Activated CD4-positive, alpha-beta T cell treated with anti-CD3 and anti-CD28 coated beads, Interleukin-2, amount 50 U/mL, for 48 hours (primary cell): ENCODE measurements at regions not wholly inside any gene's neighbourhood (a gene's known extent, or its start where the extent isn't known, plus 50 kb on each side); places are given as distances from the start of the nearest gene placed in this dataset.
"Not testable (repeated sequence)": the region's sequence is repeated elsewhere in the genome, so short reads cannot be mapped to it uniquely, and the experiment has no call there.

Source experiments
- DNase-seq, 2 experiments: peaks; one replicate each; pipeline ENCODE4 v3.0.0-alpha.2; 2020

DNA sequence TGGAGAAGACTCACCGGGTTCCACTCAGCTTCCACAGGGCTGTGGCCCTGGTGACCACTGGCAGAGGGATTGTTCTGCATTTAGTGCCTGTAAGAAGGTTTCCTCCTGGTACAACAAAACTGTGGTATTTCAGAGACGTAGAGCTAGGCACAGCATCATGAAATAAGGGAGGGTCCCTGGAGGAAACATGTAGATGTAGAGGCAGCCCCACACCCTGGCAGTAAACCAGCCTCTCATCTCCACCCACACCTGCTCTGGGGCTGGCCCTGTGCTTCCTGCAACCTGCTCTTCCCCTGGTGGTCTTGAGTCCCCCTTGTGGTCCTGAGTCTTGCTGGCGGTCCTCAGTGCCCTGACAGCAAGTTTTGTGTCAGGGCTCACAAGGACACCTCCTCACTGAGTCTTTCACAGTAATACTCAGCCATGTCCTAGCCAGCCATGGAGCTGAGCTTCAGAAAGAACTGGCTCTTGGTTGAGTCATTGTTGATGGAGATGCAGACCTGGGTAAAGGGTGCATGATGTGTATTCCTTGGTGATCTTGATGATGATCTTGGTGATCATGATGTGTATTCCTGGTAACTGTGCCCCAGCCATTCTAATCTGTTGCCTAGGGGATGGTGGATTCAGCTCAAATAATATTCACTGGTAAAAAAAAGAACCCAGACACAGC, 121.8 kb downstream of the OR4M2 start:
- DNase-seq = peak in 1 of 2 experiments; percentile 19

- DNase-seq = not testable (repeated sequence)
Observed at GRCh38 chr15:22203208-22203607, 122.9 kb downstream of the OR4M2 start.

GRCh38 chr15:22209086-22209485, 128.8 kb downstream of the OR4M2 start:
- DNase-seq = not testable (repeated sequence)

GRCh38 chr15:22222596-22222995, 142.3 kb downstream of the OR4M2 start:
- DNase-seq = not testable (repeated sequence)

DNA sequence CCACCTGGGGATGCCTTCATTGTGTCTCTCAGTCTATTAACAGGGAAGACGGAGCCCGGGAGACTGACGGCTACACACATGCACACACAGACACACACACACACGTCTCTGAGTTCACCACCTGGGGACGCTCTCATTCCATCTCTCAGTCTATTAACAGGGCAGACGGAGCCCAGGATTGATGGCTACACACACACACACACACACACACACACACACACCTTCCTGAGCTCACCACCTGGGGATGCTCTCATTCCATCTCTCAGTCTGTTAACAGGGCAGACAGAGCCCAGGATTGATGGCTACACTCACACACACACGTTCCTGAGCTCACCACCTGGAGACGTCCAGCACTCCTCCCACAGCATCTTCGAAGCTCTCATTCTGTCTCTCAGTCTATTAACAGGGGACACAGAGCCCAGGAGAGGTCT, 143.9 kb downstream of the OR4M2 start:
- no peak for DNase-seq

DNA sequence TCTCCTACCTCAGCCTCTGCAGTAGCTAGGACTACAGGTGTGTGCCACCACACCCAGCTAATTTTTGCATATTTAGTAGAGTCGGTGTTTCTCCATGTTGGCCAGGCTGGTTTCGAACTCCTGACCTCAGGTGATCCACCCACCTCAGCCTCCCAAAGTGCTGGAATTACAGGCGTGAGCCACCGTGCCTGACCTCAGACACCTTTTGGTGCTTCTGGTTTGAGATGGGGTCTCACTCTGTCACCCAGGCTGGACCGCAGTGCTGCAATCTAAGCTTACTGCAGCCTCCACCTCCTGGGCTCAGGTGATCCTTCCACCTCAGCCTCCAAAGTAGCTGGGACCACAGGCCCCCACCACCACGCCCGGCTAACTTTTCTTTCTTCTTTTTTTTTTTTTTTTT, 144.6 kb downstream of the OR4M2 start:
- DNase-seq = not testable (repeated sequence)

GRCh38 chr15:22226034-22226790, 145.9 kb downstream of the OR4M2 start:
- DNase-seq = no peak

DNA sequence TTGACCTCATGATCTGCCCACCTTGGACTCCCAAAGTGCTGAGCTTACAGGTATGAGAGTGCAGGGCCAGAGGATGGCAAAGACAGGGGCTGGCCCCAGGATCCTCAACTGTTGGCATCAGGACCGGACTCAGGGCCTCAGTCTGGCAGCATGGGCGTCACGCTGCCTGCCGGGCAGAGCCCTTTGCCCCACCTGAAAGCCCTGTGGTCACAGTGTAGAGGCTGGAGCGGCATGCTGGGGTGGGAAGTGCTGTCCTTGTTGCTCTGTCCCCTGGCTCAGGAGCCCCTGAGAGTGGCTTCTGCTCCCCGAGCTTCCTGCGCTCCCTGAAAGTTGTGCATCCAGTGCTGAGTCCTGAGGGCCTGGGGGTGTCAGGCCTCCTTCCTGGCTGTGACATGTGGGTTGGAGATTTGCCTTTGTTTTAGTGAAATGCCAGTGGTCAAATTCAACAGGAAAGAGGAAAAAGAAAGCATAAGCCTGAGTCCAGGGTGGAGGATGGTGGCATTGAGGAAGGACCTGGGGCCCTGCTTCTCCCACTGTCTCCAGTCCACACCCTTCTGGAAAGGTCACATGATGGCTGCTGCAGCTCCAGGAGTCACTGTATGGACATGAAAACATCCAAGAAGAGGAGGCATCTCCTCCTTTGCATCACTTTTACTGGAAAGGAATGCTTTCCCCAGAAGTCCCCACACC, 147.2 kb downstream of the OR4M2 start:
- DNase-seq = no peak

DNA sequence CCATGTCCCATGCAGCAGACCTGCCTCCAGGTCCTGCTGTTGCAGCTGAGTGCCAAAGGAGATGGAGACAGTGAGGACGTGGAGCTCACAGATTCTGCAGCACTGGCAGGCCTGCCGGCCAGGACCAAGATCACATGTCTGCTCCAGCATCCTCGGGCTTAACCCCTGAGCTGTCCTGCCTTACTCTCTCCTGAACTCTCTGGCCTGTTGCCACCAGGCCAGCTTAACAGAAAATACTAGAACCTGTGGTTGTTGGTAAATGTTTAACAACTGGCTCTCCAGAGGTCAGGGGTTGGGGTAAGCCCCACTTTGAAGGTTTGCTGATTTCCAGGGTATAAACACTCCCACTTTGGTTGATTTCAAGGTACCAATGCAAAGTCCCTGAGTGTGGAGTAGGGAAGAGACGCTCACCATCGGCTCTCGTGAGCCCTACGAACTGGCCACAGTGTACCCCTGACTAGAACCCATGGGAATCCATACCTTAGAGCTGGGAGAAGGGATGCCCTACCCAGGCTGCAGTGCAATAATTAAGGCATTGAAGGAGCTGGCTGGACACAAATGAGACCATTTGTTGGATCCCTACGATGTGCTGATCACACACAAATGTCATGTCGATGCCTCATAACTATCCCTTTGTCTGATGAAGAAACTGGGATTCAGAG, 147.9 kb downstream of the OR4M2 start:
- no peak for DNase-seq

DNA sequence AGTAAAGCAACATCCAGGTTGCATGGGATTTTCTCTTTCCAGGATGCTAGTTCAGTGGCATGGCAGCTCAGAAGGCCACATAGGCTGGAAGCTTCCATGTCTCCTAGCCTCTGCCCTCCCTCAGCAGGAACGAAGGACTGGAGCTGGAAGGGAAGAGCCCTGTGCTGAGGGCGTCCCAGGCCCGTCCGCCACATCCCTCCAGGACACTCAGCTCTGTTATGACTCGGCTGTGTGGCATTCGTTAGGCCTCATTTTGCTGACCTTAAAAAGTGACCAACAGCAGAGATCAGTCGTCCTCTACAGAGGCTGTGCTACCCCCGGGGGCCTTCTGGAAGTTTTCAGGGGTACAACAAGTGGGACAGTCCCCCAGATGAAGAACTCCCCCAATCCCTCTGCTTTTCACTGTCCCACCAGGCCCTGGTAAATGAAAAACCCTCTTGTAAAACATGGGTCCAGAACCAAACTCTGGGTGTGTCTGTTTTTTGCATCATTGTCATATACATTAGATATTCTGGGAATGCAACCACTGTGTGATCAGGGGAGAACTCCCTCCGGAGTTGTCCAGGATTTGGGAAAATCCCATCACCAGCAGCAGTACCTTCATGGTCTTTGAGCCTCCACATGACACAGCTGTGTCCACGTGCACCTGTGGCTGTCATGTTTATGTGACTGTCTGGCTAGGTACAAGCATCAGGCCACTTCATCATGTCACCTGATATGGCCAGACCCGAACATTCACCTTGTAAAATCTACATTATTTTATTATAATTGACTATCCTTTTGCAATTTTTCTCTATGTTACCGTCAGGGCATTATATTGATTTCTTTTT, 149.9 kb downstream of the OR4M2 start:
- DNase-seq = no peak

- no peak for DNase-seq
Observed at GRCh38 chr15:22231603-22232002, 151.3 kb downstream of the OR4M2 start.

- no peak for DNase-seq
Observed at GRCh38 chr15:22232675-22233074, 152.3 kb downstream of the OR4M2 start.

- DNase-seq = not testable (repeated sequence)
Observed at GRCh38 chr15:22235261-22235930, 155.1 kb downstream of the OR4M2 start.

GRCh38 chr15:22236469-22236868, 156.1 kb downstream of the OR4M2 start:
- no peak for DNase-seq

- DNase-seq = no peak
Observed at GRCh38 chr15:22237891-22238275, 157.6 kb downstream of the OR4M2 start.

DNA sequence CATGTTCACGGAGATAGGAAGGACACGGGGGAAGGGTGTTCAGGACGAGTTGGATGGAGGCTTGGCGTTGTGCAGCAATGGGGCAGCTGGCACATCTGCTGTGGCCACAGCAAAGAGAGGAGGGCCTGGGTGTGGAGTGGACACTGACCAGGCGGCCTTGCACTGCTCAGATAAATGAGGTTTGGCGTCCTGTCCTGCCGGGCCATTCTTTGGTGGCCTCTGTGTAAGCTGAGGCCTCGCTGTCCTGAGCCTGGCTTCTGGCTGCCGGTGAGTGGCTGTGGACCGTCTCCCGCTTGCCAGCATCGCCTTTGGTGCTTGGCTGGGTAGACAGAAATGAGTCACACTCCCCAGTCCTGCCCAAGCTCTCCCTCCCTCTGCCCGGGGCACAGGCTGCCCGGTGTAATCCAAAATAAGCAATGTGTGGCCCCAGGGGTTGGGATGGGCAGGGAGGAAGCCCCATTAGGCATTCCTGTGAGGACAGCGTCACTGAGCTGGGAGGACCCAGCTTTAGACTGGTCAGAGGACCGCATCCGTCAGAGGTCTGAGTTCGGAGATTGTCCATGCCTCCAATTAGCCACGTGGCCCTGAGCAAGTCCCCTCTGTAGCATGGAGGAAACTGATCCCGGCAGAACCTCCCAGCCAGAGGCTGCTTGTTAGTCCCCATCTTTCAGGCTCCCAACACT, 158.1 kb downstream of the OR4M2 start:
- not testable (repeated sequence) for DNase-seq

GRCh38 chr15:22238959-22239805, 158.9 kb downstream of the OR4M2 start:
- not testable (repeated sequence) for DNase-seq

DNA sequence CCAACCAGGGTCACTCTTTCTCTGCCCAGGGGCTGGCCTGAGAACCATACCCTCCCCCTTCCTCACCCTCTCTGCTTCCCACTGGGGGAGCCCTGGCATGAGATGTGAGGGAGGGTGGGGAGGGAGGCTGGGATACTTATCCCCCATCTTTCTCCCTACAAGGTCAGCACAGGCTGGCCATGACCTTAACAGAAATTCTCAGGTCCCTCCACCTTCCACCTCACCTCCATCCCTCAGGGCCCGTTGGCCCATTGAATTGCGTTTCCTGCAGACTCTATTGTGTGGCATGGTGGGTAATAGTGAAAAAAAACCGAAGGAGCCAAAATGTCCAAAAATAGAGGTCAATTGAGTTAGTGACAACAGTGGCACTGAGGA, 159.5 kb downstream of the OR4M2 start:
- no peak for DNase-seq

DNA sequence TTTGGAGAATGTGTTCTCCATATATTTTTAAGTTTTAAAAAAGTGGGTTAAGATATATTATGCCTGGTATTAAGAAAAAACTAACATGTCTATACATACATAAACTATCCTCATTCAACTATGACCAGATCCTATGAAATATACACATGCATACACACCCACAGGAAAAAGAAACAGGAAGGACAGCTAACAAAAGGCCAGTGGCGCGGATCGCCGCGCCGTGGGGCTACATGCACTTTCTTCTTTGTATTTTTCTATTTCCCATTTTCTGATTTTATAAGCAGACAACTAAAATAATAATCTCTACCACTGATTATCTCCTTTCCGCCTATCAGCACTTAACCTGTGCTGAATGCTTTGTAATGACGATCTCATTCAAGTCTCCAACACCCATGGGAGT, 160.1 kb downstream of the OR4M2 start:
- DNase-seq = no peak

DNA sequence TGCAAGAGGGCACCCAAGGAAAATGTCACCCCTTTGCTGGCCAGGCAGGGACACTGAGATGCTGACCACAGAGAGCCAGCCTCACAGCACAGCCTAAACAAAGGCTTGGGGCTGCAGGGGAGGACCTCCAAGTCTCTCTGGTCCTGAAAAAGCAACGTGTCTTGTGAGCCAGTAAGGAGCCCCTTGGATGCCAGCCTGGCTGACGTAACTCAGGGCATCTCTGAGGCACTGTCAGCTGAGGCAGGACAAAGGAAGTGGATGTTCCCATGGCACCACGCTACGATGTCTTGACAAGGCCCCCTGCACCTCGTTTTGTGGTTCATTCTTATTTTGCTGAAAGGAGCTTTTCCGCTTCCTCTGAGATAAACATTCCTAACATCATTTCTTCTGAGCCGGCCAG, 160.7 kb downstream of the OR4M2 start:
- DNase-seq = no peak
